HepG2 (cell line): ENCODE measurements at regions not wholly inside any gene's neighbourhood (a gene's known extent, or its start where the extent isn't known, plus 50 kb on each side); places are given as distances from the start of the nearest gene placed in this dataset.

Experiments
- ATAC-seq: fragments of 200-7000 bp; cut with Tn5 transposase; 3 replicates; pipeline ENCODE4 v1.9.1; 2020; ENCODE audit warnings: mild to moderate bottlenecking, moderate library complexity
- BruUV-seq: library from RNA; stranded (reverse); fragments of 400-500 nt; replicated peaks from 2 replicates; lab custom pipeline; 2021; lab: Mats Ljungman, UMichigan
- CTCF ChIA-PET: fragments of 300-600 bp; formaldehyde crosslinking; extraction: SDS; loops from one replicate; lab custom pipeline; 2021; ENCODE audit warnings: low total read pairs, inconsistent platforms, low intra/inter-chr PET ratio; lab: Yijun Ruan, JAX
- POLR2A ChIA-PET: fragments of 350-600 bp; sonication (Branson Sonifier 250); formaldehyde crosslinking; loops from one replicate; lab custom pipeline; 2020; ENCODE audit warnings: antibody characterized with exemption, inconsistent platforms; lab: Yijun Ruan, JAX
- DNase-seq: peaks from one replicate; pipeline ENCODE4 v3.0.0-alpha.2; 2015; ENCODE audit warnings: low spot score
- FAIRE-seq: peaks from 3 replicates; lab custom pipeline; 2011; peaks lifted over from hg19 to GRCh38; lab: Jason Lieb, UNC
- H2AFZ ChIP-seq: one replicate; pipeline ENCODE4 v1.6.1; 2011; ENCODE audit warnings: low read length, inconsistent platforms
- H3K27ac ChIP-seq: fragments of 300-600 bp; 3 replicates; pipeline ENCODE4 v1.8.0; 2011; ENCODE audit warnings: mixed run types, mild to moderate bottlenecking, mixed read lengths, low read length, inconsistent platforms; ENCODE audit not compliant: insufficient read depth; ENCODE audit errors: extremely low read length
- H3K27me3 ChIP-seq, 2 experiments: fragments of 200-600 bp in 1 of 2; 2 replicates in 1 of 2; 3 replicates in 1 of 2; pipeline versions ENCODE4 v1.6.0 to v1.8.0; 2011; ENCODE audit warnings: low read length in 2 of 2, mild to moderate bottlenecking in 2 of 2, moderate library complexity in 2 of 2, inconsistent platforms in 1 of 2; ENCODE audit not compliant: insufficient read depth in 2 of 2, control insufficient read depth in 1 of 2
- H3K36me3 ChIP-seq, 2 experiments: fragments of 200-600 bp in 1 of 2; replicated peaks in 1 of 2; 2 replicates in 1 of 2; 3 replicates in 1 of 2; pipeline versions ENCODE4 v1.5.1 to v1.8.0; 2011; ENCODE audit warnings: low read length in 2 of 2, inconsistent platforms in 1 of 2; ENCODE audit not compliant: insufficient read depth in 2 of 2, control insufficient read depth in 1 of 2
- H3K4me1 ChIP-seq: 2 replicates; pipeline ENCODE4 v1.5.1; 2012; ENCODE audit warnings: low read length, inconsistent platforms; ENCODE audit not compliant: insufficient read depth
- H3K4me2 ChIP-seq: 2 replicates; pipeline ENCODE4 v1.6.0; 2011; ENCODE audit warnings: low read depth, low read length, inconsistent platforms
- H3K4me3 ChIP-seq, 3 experiments: fragments of 200-600 bp in 1 of 3; sonication (generic), shearing (Covaris generic) in 1 of 3; replicated peaks in 1 of 3; 2 replicates each; pipeline ENCODE4 v1.5.1; 2011 to 2016; ENCODE audit warnings: low read length in 3 of 3, inconsistent platforms in 2 of 3, low read depth in 2 of 3, mild to moderate bottlenecking in 2 of 3, control low read depth in 1 of 3, mixed read lengths in 1 of 3; ENCODE audit not compliant: insufficient read depth in 1 of 3
- H3K79me2 ChIP-seq: one replicate; pipeline ENCODE4 v1.6.1; 2011; ENCODE audit warnings: low read length, inconsistent platforms; ENCODE audit not compliant: insufficient read depth
- H3K9ac ChIP-seq: 2 replicates; pipeline ENCODE4 v1.6.0; 2011; ENCODE audit warnings: mild to moderate bottlenecking, low read depth, low read length, inconsistent platforms; ENCODE audit not compliant: insufficient read depth
- H3K9me3 ChIP-seq: 2 replicates; pipeline ENCODE4 v1.5.1; 2012; ENCODE audit warnings: mild to moderate bottlenecking, low read length
- H4K20me1 ChIP-seq: 2 replicates; pipeline ENCODE4 v1.6.0; 2011; ENCODE audit warnings: inconsistent platforms, mild to moderate bottlenecking, low read length, moderate library complexity; ENCODE audit not compliant: insufficient read depth
- ARID5B ChIP-seq: IDR thresholded peaks from 2 replicates; pipeline ENCODE4 v1.4.0; 2020; ENCODE audit warnings: mild to moderate bottlenecking, missing genetic modification reagents
- BHLHE40 ChIP-seq: IDR thresholded peaks from 2 replicates; pipeline ENCODE4 v1.6.1; 2011; ENCODE audit warnings: low read length, improper control_type of control experiment
- LBX2 ChIP-seq: sonication (generic); formaldehyde crosslinking; IDR thresholded peaks from 2 replicates; pipeline ENCODE4 v1.5.0; 2020; ENCODE audit warnings: missing genetic modification reagents, mild to moderate bottlenecking, borderline replicate concordance
- SIX4 ChIP-seq: sonication (generic); formaldehyde crosslinking; IDR thresholded peaks from 2 replicates; pipeline ENCODE4 v1.4.0; 2020; ENCODE audit warnings: missing genetic modification reagents
- SNAPC5 ChIP-seq: sonication (generic); formaldehyde crosslinking; IDR thresholded peaks from 2 replicates; pipeline ENCODE4 v1.8.1; 2023; ENCODE audit warnings: mild to moderate bottlenecking, missing genetic modification reagents, borderline replicate concordance
- SOX5 ChIP-seq: IDR thresholded peaks from 2 replicates; pipeline ENCODE4 v1.6.1; 2016; ENCODE audit warnings: borderline replicate concordance
- ZNF253 ChIP-seq: sonication (generic); formaldehyde crosslinking; IDR thresholded peaks from 2 replicates; pipeline ENCODE4 v1.8.0; 2022; ENCODE audit warnings: mild to moderate bottlenecking, missing genetic modification reagents, borderline replicate concordance
- ZNF646 ChIP-seq: sonication (generic); formaldehyde crosslinking; IDR thresholded peaks from 2 replicates; pipeline ENCODE4 v1.9.0; 2021; ENCODE audit warnings: mild to moderate bottlenecking, missing genetic modification reagents
- WGBS: methylation state at CpG from one replicate; pipeline ENCODE4 v1.1.6; 2017; ENCODE audit warnings: low lambda C conversion rate; 5-methylcytosine and 5-hydroxymethylcytosine counted together
- in situ Hi-C: cut with HindIII; loops from 2 replicates; pipeline ENCODE4 v1.10.0; 2017; ENCODE audit warnings: low pct_unique_long_range_greater_than_20kb; ENCODE audit not compliant: extremely low pct_ligation_motif_present
- intact Hi-C: fragments of 100-400 bp; cut with micrococcal nuclease; formaldehyde crosslinking; loops from one replicate; pipeline ENCODE4 v1.10.0; 2022; ENCODE audit not compliant: unreplicated experiment

- H3K79me2 ChIP-seq: no peaks in the 10 kb centered on the region
- H3K4me2 ChIP-seq: no peak overlapping the region
- in situ Hi-C loops (no loop called here), intact Hi-C loops (no loop called here)
- 71% methylated on average over 3 of the region's 3 CpGs for WGBS
- H4K20me1 ChIP-seq: no peaks in the 10 kb centered on the region
- DNase-seq (no peak), FAIRE-seq (no peak), ATAC-seq (no peak)
- H3K9ac ChIP-seq: no peak overlapping the region
- H3K36me3 ChIP-seq: no peaks in the 10 kb centered on the region
- no peak overlapping the region for H3K27ac ChIP-seq
- CTCF ChIA-PET: no interaction called here
- H3K27me3 ChIP-seq: no peaks in the 10 kb centered on the region
- no TSS peak for BruUV-seq
- H3K4me1 ChIP-seq: peaks cover 30% of the 10 kb centered on the region
- TF ChIP-seq SIX4: no peak
- H2AFZ ChIP-seq: no peak overlapping the region
- POLR2A ChIA-PET: no interaction called here
- peaks cover 21% of the 10 kb centered on the region for H3K9me3 ChIP-seq
- no peak overlapping the region for H3K4me3 ChIP-seq
Observed at GRCh38 chr6:82113231-82113630, 134.3 kb downstream of the IBTK start.

- intact Hi-C loops: no loop called here
- CTCF ChIA-PET: no interaction called here
- POLR2A ChIA-PET: no interaction called here
- Histone ChIP-seq H3K4me1 (peaks cover 22% of the 10 kb centered on the region), H3K4me2 (no peak overlapping the region), H2AFZ (no peak overlapping the region), H3K9ac (no peak overlapping the region), H3K79me2 (no peaks in the 10 kb centered on the region), H3K9me3 (peaks cover 21% of the 10 kb centered on the region), H3K36me3 (no peaks in the 10 kb centered on the region), H3K27ac (no peak overlapping the region), H3K4me3 (no peak overlapping the region), H3K27me3 (no peaks in the 10 kb centered on the region), H4K20me1 (no peaks in the 10 kb centered on the region)
- no peak for DNase-seq
- FAIRE-seq: no peak
- no peak for ATAC-seq
- BruUV-seq: no TSS peak
- in situ Hi-C loops: no loop called here
- no peak for TF ChIP-seq SOX5 (CRISPR knock-in tag)
- TF ChIP-seq SNAPC5 (CRISPR knock-in tag): no peak
- no peak for TF ChIP-seq ZNF646
- TF ChIP-seq LBX2 (CRISPR knock-in tag): no peak
- no peak for TF ChIP-seq ARID5B (CRISPR knock-in tag)
- TF ChIP-seq ZNF253: no peak
- no peak for TF ChIP-seq BHLHE40
Observed at GRCh38 chr6:82111818-82112217, 135.7 kb downstream of the IBTK start.
